GM12875 (cell line): ENCODE measurements at regions not wholly inside any gene's neighbourhood (a gene's known extent, or its start where the extent isn't known, plus 50 kb on each side); places are given as distances from the start of the nearest gene placed in this dataset.

Experiments
- H3K4me3 ChIP-seq: one replicate; pipeline ENCODE4 v1.5.1; 2011; ENCODE audit warnings: low read depth, low read length, control low read depth
- CTCF ChIP-seq: IDR thresholded peaks from 2 replicates; pipeline ENCODE4 v1.5.1; 2011; ENCODE audit warnings: low read depth, mild to moderate bottlenecking, control low read depth, inconsistent platforms, low read length, moderate library complexity, borderline replicate concordance; ENCODE audit not compliant: insufficient read depth

- no peak overlapping the region for H3K4me3 ChIP-seq
- no peak for TF ChIP-seq CTCF
These were observed 294.4 kb upstream of the CDH4 start for GRCh38 chr20:60957621-60958020.

GRCh38 chr20:60959971-60960370 is 292.1 kb upstream of the CDH4 start:
- no peak overlapping the region for H3K4me3 ChIP-seq
- no peak for TF ChIP-seq CTCF

GRCh38 chr20:60960500-60960899 is 291.6 kb upstream of the CDH4 start:
- no peak overlapping the region for H3K4me3 ChIP-seq
- TF ChIP-seq CTCF: no peak

GRCh38 chr20:60961551-60961950 is 290.5 kb upstream of the CDH4 start:
- no peak for TF ChIP-seq CTCF
- H3K4me3 ChIP-seq: no peak overlapping the region

GRCh38 chr20:60962367-60963045 is 289.6 kb upstream of the CDH4 start:
- H3K4me3 ChIP-seq: no peak overlapping the region
- no peak for TF ChIP-seq CTCF

GRCh38 chr20:60963146-60963545 is 288.9 kb upstream of the CDH4 start:
- no peak for TF ChIP-seq CTCF
- no peak overlapping the region for H3K4me3 ChIP-seq

GRCh38 chr20:60964911-60965310 is 287.1 kb upstream of the CDH4 start:
- TF ChIP-seq CTCF: no peak
- H3K4me3 ChIP-seq: no peak overlapping the region
